ENCODE measurements at regions not wholly inside any gene's neighbourhood (a gene's known extent, or its start where the extent isn't known, plus 50 kb on each side); places are given as distances from the start of the nearest gene placed in this dataset.

GRCh38 chr1:87528754-87529517 is 200.3 kb downstream of the LMO4 start:
- no peaks in the 10 kb centered on the region for H3K9me3 Mint-ChIP-seq

DNA sequence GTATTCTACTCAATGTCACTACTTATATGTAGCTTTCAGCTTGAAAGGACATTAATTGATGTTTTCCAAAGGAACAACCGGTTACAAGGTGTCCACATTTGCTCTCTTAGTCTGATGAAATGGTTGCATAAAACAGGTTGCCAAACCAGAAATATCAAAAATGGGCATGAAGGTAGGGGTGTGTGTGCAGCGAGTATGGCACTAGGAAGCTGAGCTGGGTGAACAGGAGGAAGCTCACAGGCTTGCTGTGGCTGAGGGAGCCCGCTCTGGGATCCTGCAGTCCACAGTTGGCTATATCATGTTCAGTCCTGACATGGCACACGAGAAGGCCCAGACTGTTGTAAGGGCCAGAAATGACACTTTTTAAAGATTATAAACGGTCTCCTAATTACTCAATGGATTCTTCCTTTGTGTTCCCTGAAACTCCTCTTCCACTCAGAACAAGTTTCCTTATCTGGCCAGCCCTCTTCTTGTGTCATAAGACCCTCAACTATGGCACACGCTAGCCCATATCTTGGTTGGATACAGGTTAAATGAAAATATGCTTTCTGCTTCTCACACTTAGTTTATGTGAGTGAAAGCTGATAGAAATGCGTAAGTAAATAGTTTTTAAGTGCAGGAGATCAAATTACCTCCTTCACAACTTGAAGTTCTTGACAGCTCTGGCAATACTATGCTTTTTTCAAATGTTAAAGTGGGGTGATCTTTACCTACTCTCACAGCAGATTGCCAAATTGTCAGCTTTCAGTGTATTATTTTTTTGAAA is 201.5 kb downstream of the LMO4 start:
- DNase-seq: no peak
- Mint-ChIP-seq H3K27ac (no peak overlapping the region), H3K4me1 (no peaks in the 10 kb centered on the region)

More at GRCh38 chr1:87528754-87529517, 200.3 kb downstream of the LMO4 start:
- Mint-ChIP-seq H3K4me3 (no peak overlapping the region), H3K36me3 (no peaks in the 10 kb centered on the region), H3K27ac (no peak overlapping the region), H3K27me3 (ENCODE audit: low read depth in 3 of 3) (peaks cover 0 to 7% (median 4%) of the 10 kb centered on the region in 3 donors), H3K4me1 (no peaks in the 10 kb centered on the region)
- no peak for DNase-seq

DNA sequence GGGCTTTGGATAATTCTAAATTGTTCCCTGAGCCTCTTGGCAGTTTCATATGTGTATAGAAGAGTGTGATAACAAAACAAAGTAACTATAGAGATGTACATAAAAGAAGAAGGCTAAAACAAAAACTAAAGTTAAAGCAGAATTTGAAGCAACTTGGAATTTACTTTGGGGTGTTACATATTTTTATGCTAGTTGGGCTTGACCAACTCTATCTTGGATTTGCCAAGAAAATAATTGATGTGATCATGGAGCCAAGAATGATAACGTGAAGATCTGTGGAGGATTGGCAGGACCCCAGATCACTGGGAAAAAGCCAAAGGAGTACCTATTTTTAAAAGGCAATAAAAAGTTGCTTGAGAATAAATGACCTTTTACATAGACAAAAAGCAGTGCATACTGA is 206.9 kb downstream of the LMO4 start:
- Mint-ChIP-seq H3K27me3 (ENCODE audit: low read depth in 3 of 3) (peaks cover 0 to 11% (median 1%) of the 10 kb centered on the region in 3 donors), H3K27ac (no peak overlapping the region), H3K4me3 (no peak overlapping the region), H3K4me1 (no peaks in the 10 kb centered on the region), H3K9me3 (peaks cover 0 to 2% (median 0%) of the 10 kb centered on the region in 6 donors), H3K36me3 (no peaks in the 10 kb centered on the region)
- DNase-seq: no peak

More for the DNA sequence above, 201.5 kb downstream of the LMO4 start:
- H3K9me3 Mint-ChIP-seq: peaks cover 0 to 2% (median 0%) of the 10 kb centered on the region in 6 donors
- no peaks in the 10 kb centered on the region for H3K36me3 Mint-ChIP-seq
- peaks cover 0 to 4% (median 3%) of the 10 kb centered on the region in 3 donors for H3K27me3 Mint-ChIP-seq (ENCODE audit: low read depth in 3 of 3)
- no peak overlapping the region for H3K4me3 Mint-ChIP-seq

DNA sequence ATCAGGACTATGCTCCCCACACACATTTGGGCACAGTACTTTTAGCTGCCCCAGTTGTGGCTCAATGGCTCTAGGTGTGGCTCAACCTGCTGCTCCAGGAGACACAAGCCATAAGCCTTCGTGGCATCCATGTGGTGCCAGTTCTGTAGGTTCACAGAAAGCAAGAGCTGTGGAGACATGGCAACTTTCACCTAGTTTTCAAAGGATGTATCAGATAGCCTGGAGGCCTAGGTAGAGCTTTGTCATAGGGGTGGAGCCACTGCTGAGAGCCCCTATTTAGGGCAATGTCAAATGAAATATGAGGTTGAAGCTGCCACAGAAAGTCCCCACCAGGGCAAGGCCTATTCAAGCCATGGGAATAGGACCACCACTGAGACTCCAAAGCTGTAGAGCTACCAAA is 210.5 kb downstream of the LMO4 start:
- Mint-ChIP-seq H3K4me3 (no peak overlapping the region), H3K9me3 (peaks cover 8 to 23% (median 16%) of the 10 kb centered on the region in 6 donors), H3K36me3 (peaks cover 0 to 4% (median 0%) of the 10 kb centered on the region in 3 donors), H3K27me3 (ENCODE audit: low read depth in 3 of 3) (peaks cover 1 to 20% (median 3%) of the 10 kb centered on the region in 3 donors), H3K27ac (no peak overlapping the region), H3K4me1 (no peaks in the 10 kb centered on the region)
- no peak for DNase-seq

DNA sequence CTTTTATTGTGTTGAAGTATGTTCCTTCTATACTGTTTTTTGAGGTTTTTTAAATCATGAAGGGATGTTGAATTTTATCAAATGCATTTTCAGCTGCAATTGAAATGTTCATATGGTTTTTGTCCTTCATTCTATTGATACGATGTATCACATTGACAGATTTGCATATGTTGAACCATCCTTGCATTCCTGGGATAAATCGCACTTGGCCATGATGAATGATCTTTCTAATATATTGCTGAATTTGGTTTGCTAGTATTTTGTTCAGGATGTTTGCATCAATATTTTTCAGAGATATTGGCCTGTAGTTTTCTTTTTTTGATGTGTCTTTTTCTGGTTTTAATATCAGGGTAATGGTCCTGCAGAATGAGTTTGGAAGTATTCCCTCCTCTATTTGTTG is 214.0 kb downstream of the LMO4 start:
- peaks cover 5 to 16% (median 5%) of the 10 kb centered on the region in 3 donors for H3K27me3 Mint-ChIP-seq (ENCODE audit: low read depth in 3 of 3)
- H3K27ac Mint-ChIP-seq: no peak overlapping the region
- no peak for DNase-seq
- peaks cover 0 to 4% (median 0%) of the 10 kb centered on the region in 3 donors for H3K36me3 Mint-ChIP-seq
- peaks cover 13 to 40% (median 25%) of the 10 kb centered on the region in 6 donors for H3K9me3 Mint-ChIP-seq
- H3K4me1 Mint-ChIP-seq: no peaks in the 10 kb centered on the region
- no peak overlapping the region for H3K4me3 Mint-ChIP-seq

DNA sequence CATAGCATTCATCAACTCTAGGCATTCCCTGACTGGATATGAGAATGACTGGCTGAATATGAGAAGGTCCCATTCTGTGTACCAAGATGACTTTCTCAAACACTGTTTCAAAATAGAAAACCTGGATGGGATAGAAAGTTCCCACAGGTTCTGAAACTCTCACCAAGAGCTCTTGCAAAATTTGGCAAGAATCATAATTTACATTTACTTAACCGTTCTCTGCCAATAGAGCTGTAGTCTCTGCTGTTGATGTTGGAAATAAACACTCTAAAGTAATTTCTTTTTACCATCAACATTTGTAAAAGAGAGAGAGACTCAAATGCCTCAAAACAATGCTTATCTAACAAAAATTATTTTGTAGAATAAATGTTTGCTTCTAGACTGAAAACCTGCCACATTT is 221.1 kb downstream of the LMO4 start:
- Mint-ChIP-seq H3K4me3 (no peak overlapping the region), H3K36me3 (no peaks in the 10 kb centered on the region), H3K4me1 (no peaks in the 10 kb centered on the region), H3K27ac (no peak overlapping the region), H3K9me3 (peaks cover 3 to 18% (median 8%) of the 10 kb centered on the region in 6 donors), H3K27me3 (ENCODE audit: low read depth in 3 of 3) (peaks cover 0 to 14% (median under 1%) of the 10 kb centered on the region in 3 donors)
- DNase-seq: no peak

DNA sequence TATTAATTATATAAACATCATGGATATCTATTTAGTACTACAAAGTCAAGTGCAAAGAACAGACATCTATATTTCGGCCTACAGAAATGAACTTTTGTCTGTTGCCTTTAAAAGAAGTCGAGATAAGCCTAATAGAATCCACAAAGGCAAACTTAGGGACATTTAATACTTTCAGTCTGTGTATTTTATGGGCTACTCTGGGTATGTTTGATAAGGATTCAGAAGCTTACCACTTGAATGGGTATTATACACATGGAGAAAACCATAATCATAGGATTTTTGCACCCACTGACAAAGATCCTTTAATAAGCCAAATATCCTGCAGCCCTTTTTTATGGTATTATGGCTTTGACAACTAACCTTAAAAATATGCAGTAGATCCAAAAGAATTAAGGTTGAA is 224.8 kb downstream of the LMO4 start:
- H3K4me1 Mint-ChIP-seq: no peaks in the 10 kb centered on the region
- no peak for DNase-seq
- H3K9me3 Mint-ChIP-seq: no peaks in the 10 kb centered on the region
- peaks cover 0 to 11% (median 0%) of the 10 kb centered on the region in 3 donors for H3K27me3 Mint-ChIP-seq (ENCODE audit: low read depth in 3 of 3)
- H3K27ac Mint-ChIP-seq: no peak overlapping the region
- no peak overlapping the region for H3K4me3 Mint-ChIP-seq
- no peaks in the 10 kb centered on the region for H3K36me3 Mint-ChIP-seq

- no peak for DNase-seq
- Mint-ChIP-seq H3K36me3 (no peaks in the 10 kb centered on the region), H3K27ac (no peak overlapping the region), H3K27me3 (ENCODE audit: low read depth in 3 of 3) (peaks cover 0 to 10% (median 0%) of the 10 kb centered on the region in 3 donors), H3K4me1 (no peaks in the 10 kb centered on the region), H3K4me3 (no peak overlapping the region), H3K9me3 (no peaks in the 10 kb centered on the region)
Observed at GRCh38 chr1:87555366-87555765, 226.7 kb downstream of the LMO4 start.

DNA sequence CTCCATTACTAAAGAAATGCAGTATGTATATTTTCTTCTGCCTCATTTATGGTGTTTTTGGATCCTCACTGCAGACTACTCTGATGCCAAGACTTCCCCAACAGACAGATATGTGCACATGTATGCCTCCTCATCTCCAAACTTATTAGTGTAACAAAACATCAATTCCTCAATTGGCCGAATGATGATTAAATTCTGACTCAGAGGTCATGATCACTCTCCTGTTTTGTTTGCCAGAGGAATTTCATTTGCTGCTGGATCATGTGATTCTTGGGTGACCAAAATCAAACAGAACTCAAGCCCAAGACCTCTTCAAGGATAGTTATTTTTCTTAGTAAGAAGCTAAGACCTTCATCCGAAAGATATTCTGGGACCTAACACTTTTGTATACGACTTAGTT is 227.6 kb downstream of the LMO4 start:
- Mint-ChIP-seq H3K4me3 (no peak overlapping the region), H3K36me3 (no peaks in the 10 kb centered on the region), H3K4me1 (no peaks in the 10 kb centered on the region), H3K9me3 (no peaks in the 10 kb centered on the region), H3K27me3 (ENCODE audit: low read depth in 3 of 3) (peaks cover 0 to 6% (median 0%) of the 10 kb centered on the region in 3 donors), H3K27ac (no peak overlapping the region)
- DNase-seq: no peak

GRCh38 chr1:87558921-87559320 is 230.2 kb downstream of the LMO4 start:
- H3K4me1 Mint-ChIP-seq: no peaks in the 10 kb centered on the region
- no peaks in the 10 kb centered on the region for H3K9me3 Mint-ChIP-seq
- no peak for DNase-seq
- peaks cover 0 to 3% (median 0%) of the 10 kb centered on the region in 3 donors for H3K27me3 Mint-ChIP-seq (ENCODE audit: low read depth in 3 of 3)
- H3K36me3 Mint-ChIP-seq: no peaks in the 10 kb centered on the region
- no peak overlapping the region for H3K4me3 Mint-ChIP-seq
- H3K27ac Mint-ChIP-seq: no peak overlapping the region

GRCh38 chr1:87560137-87560536 is 231.5 kb downstream of the LMO4 start:
- Mint-ChIP-seq H3K36me3 (no peaks in the 10 kb centered on the region), H3K9me3 (no peaks in the 10 kb centered on the region), H3K4me1 (no peaks in the 10 kb centered on the region), H3K27me3 (ENCODE audit: low read depth in 3 of 3) (peaks cover 0 to 6% (median 0%) of the 10 kb centered on the region in 3 donors), H3K27ac (no peak overlapping the region), H3K4me3 (no peak overlapping the region)
- no peak for DNase-seq

GRCh38 chr1:87560601-87561360 is 232.1 kb downstream of the LMO4 start:
- H3K4me3 Mint-ChIP-seq: no peak overlapping the region
- H3K4me1 Mint-ChIP-seq: no peaks in the 10 kb centered on the region
- H3K27ac Mint-ChIP-seq: no peak overlapping the region

GRCh38 chr1:87563211-87563610 is 234.5 kb downstream of the LMO4 start:
- Mint-ChIP-seq H3K27ac (no peak overlapping the region), H3K4me3 (no peak overlapping the region), H3K4me1 (no peaks in the 10 kb centered on the region), H3K27me3 (ENCODE audit: low read depth in 3 of 3) (peaks cover 0 to 4% (median 0%) of the 10 kb centered on the region in 3 donors), H3K36me3 (no peaks in the 10 kb centered on the region), H3K9me3 (peaks cover 0 to 2% (median 0%) of the 10 kb centered on the region in 6 donors)
- no peak for DNase-seq

More at GRCh38 chr1:87560601-87561360, 232.1 kb downstream of the LMO4 start:
- H3K36me3 Mint-ChIP-seq: no peaks in the 10 kb centered on the region
- no peaks in the 10 kb centered on the region for H3K9me3 Mint-ChIP-seq
- H3K27me3 Mint-ChIP-seq (ENCODE audit: low read depth in 3 of 3): peaks cover 0 to 6% (median 0%) of the 10 kb centered on the region in 3 donors
- no peak for DNase-seq

Data from immature natural killer cell (primary cell).